Heart right ventricle (tissue), 16 donors: ENCODE measurements at regions not wholly inside any gene's neighbourhood (a gene's known extent, or its start where the extent isn't known, plus 50 kb on each side); places are given as distances from the start of the nearest gene placed in this dataset.

Source experiments
- ATAC-seq, 8 donors: fragments of 200-7000 bp; cut with Tn5 transposase; one replicate each; pipeline ENCODE4 v1.9.1; 2020; ENCODE audit warnings: mild to moderate bottlenecking in 8 of 8, moderate library complexity in 8 of 8, moderate number of reproducible peaks in 1 of 8
- DNase-seq, 2 donors: peaks; one replicate each; pipeline ENCODE4 v3.0.0-alpha.2; 2020
- H3K27ac ChIP-seq, 10 donors: fragments of 200-600 bp; sonication (generic) in 2 of 10; one replicate each; pipeline versions ENCODE4 v1.5.0 to v1.8.0; 2020 to 2022; ENCODE audit warnings: mild to moderate bottlenecking in 3 of 10
- H3K27me3 ChIP-seq, 7 donors: fragments of 200-600 bp; one replicate each; pipeline ENCODE4 v1.8.0; 2021 to 2022; ENCODE audit warnings: mild to moderate bottlenecking in 2 of 7
- H3K36me3 ChIP-seq, 9 donors: fragments of 200-600 bp; sonication (generic) in 1 of 9; one replicate each; pipeline versions ENCODE4 v1.5.0 to v1.8.0; 2020 to 2022; ENCODE audit warnings: mild to moderate bottlenecking in 2 of 9
- H3K4me1 ChIP-seq, 9 donors: fragments of 200-600 bp; sonication (generic) in 1 of 9; one replicate each; pipeline versions ENCODE4 v1.5.0 to v1.8.0; 2020 to 2022; ENCODE audit warnings: mild to moderate bottlenecking in 4 of 9
- H3K4me3 ChIP-seq, 10 donors: fragments of 200-600 bp; sonication (generic) in 2 of 10; one replicate each; pipeline versions ENCODE4 v1.5.0 to v1.8.0; 2020 to 2022; ENCODE audit warnings: mild to moderate bottlenecking in 7 of 10, moderate library complexity in 2 of 10
- H3K9me3 ChIP-seq, 11 donors: fragments of 200-600 bp in 10 of 11; sonication (generic) in 2 of 11; one replicate each; pipeline versions ENCODE4 v1.5.0 to v1.8.0; 2013 to 2022; ENCODE audit warnings: mild to moderate bottlenecking in 2 of 11, control low read depth in 1 of 11, moderate library complexity in 1 of 11
- CTCF ChIP-seq, 9 donors: fragments of 200-600 bp; sonication (generic) in 2 of 9; IDR thresholded peaks; one replicate each; pipeline versions ENCODE4 v1.5.0 to v1.8.0; 2021 to 2022; ENCODE audit warnings: antibody characterized with exemption in 9 of 9, mild to moderate bottlenecking in 5 of 9, moderate library complexity in 1 of 9
- WGBS, 2 donors: extraction: QIAGEN DNeasy Blood & Tissue Kit; methylation state at CpG; one replicate each; pipeline ENCODE4 v1.1.7; 2013; ENCODE audit warnings: inconsistent platforms in 1 of 2; 5-methylcytosine and 5-hydroxymethylcytosine counted together
- intact Hi-C, 10 donors: fragments of 100-400 bp; cut with DNase I; formaldehyde crosslinking; loops; one replicate each; pipeline versions ENCODE4 v1.11.1 to v1.14.2; 2022
- donor health status: Arrhythmogenic right ventricular cardiomyopathy.
- donor health status: ischemic (EF 13 %, LVEDD 7.1; RV severe dilation, severe dysfunction).
- donor health status: healthy with polysubstance abuse.
- donor health status: DM: no; HTN: yes; CAD: no.
- donor health status: DM: no; HTN: no; CAD: no.
- donor health status: ischemic (EF 25% LVEDD 6.9; RV normal size, moderate dysfunction).
- donor health status: ischemic (EF 25% LVEDD 5.7; RV mildly dilated, moderate dysfunction).
- donor health status: healthy.
- donor health status: DM: yes; HTN: yes; CAD: no.
- donor health status: Ischemic cardiomyopathy.
- donor health status: ischemic (EF 35%, LVEDD 5.7; RV mildly dilated, moderate dysfunction).
- donor health status: nonischemic (EF 11% LVEDD 7.7; RV severe dilation, severe dysfunction).
- donor health status: DM: yes; HTN: yes; CAD: no.
- donor health status: PGD.
- donor health status: ischemic (EF 29% LVEDD 5.4; RV normal size, mild dysfunction).
- donor health status: nonischemic (EF 23%, LVEDD 6.1; RV moderate dilation, normal function).

- DNase-seq: no peak
- intact Hi-C loops: no loop called here
- H3K4me3 ChIP-seq: no peak overlapping the region
- H3K27me3 ChIP-seq: no peaks in the 10 kb centered on the region
- no peak for ATAC-seq
- peaks cover 0 to 15% (median 0%) of the 10 kb centered on the region in 11 donors for H3K9me3 ChIP-seq
- H3K27ac ChIP-seq: no peak overlapping the region
- WGBS, 2 donors: 25 to 33% methylated on average over 3 of the region's 3 CpGs
- no peaks in the 10 kb centered on the region for H3K36me3 ChIP-seq
- no peaks in the 10 kb centered on the region for H3K4me1 ChIP-seq
- no peak for TF ChIP-seq CTCF (IDR thresholded peaks at IDR 0.05)
Measured at GRCh38 chr5:162323466-162323865, 255.9 kb downstream of the GABRG2 start.

- DNase-seq (no peak), ATAC-seq (no peak)
- intact Hi-C loops: no loop called here
- no peak for TF ChIP-seq CTCF (IDR thresholded peaks at IDR 0.05)
- Histone ChIP-seq H3K4me3 (no peak overlapping the region), H3K36me3 (no peaks in the 10 kb centered on the region), H3K4me1 (no peaks in the 10 kb centered on the region), H3K27me3 (no peaks in the 10 kb centered on the region), H3K9me3 (peaks cover 0 to 16% (median 0%) of the 10 kb centered on the region in 11 donors), H3K27ac (no peak overlapping the region)
- 68 to 73% methylated on average over 3 of the region's 3 CpGs for WGBS, 2 donors
Measured at GRCh38 chr5:162324328-162324727, 256.8 kb downstream of the GABRG2 start.

- TF ChIP-seq CTCF (IDR thresholded peaks at IDR 0.05): no peak
- H3K27me3 ChIP-seq: no peaks in the 10 kb centered on the region
- intact Hi-C loops: no loop called here
- ATAC-seq: peak in 2 of 8 donors; percentile 20 to 41
- peaks cover 0 to 15% (median 3%) of the 10 kb centered on the region in 11 donors for H3K9me3 ChIP-seq
- WGBS, 2 donors: 38 to 54% methylated on average over 3 of the region's 3 CpGs
- no peaks in the 10 kb centered on the region for H3K36me3 ChIP-seq
- no peak for DNase-seq
- no peak overlapping the region for H3K4me3 ChIP-seq
- no peaks in the 10 kb centered on the region for H3K4me1 ChIP-seq
- H3K27ac ChIP-seq: peak overlapping the region in 2 of 10 donors; percentile 14 to 22
Measured at GRCh38 chr5:162325143-162325727, 257.7 kb downstream of the GABRG2 start.

GRCh38 chr5:162334944-162335343, 267.4 kb downstream of the GABRG2 start:
- 80 to 82% methylated on average over 4 of the region's 4 CpGs for WGBS, 2 donors
- Histone ChIP-seq H3K4me3 (no peak overlapping the region), H3K36me3 (no peaks in the 10 kb centered on the region), H3K27me3 (no peaks in the 10 kb centered on the region), H3K9me3 (peaks cover 0 to 22% (median 0%) of the 10 kb centered on the region in 11 donors), H3K4me1 (no peaks in the 10 kb centered on the region), H3K27ac (no peak overlapping the region)
- DNase-seq: no peak
- no peak for TF ChIP-seq CTCF (IDR thresholded peaks at IDR 0.05)
- intact Hi-C loops: no loop called here
- no peak for ATAC-seq
